ENCODE measurements at regions not wholly inside any gene's neighbourhood (a gene's known extent, or its start where the extent isn't known, plus 50 kb on each side); places are given as distances from the start of the nearest gene placed in this dataset.
A peak's percentile ranks its signal among the peaks of the same experiment; 100 is the strongest.

DNA sequence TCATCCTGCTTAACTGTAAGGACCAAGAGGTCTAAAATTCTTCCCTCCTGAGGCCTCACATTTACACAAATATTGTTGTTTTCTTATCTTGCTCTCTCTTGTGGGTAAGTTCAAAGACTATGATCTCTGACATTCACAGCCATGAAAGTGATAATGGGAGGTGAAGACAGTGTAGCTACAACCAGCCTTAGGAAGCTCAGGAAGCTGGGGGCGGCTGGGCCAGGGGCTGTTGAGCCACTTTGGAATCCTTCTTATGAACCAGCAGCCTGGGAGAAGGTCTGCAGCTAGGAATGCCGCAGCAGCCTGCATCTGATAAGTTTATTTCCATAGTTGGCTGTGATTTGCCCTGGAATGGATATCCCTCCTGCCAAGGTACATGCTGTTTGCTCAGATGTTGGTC, 316.2 kb downstream of the STIM2 start:
- Histone ChIP-seq H3K36me3 (replicated peaks in 1 of 2; ENCODE audit: insufficient read depth in 1 of 2, low read depth in 2 of 2) (no peaks in the 10 kb centered on the region), H3K27ac (no peak overlapping the region), H3K9me3 (no peaks in the 10 kb centered on the region), H3K27me3 (no peaks in the 10 kb centered on the region), H3K4me3 (no peak overlapping the region), H3K4me1 (peaks cover 11% of the 10 kb centered on the region)
- WGBS, 2 donors, result 29 to 42% methylated on average over 2 of the region's 2 CpGs
- DNase-seq, result no peak
- TF ChIP-seq POLR2A (IDR thresholded peaks at IDR 0.05), result no peak
- TF ChIP-seq, protein P1, sequence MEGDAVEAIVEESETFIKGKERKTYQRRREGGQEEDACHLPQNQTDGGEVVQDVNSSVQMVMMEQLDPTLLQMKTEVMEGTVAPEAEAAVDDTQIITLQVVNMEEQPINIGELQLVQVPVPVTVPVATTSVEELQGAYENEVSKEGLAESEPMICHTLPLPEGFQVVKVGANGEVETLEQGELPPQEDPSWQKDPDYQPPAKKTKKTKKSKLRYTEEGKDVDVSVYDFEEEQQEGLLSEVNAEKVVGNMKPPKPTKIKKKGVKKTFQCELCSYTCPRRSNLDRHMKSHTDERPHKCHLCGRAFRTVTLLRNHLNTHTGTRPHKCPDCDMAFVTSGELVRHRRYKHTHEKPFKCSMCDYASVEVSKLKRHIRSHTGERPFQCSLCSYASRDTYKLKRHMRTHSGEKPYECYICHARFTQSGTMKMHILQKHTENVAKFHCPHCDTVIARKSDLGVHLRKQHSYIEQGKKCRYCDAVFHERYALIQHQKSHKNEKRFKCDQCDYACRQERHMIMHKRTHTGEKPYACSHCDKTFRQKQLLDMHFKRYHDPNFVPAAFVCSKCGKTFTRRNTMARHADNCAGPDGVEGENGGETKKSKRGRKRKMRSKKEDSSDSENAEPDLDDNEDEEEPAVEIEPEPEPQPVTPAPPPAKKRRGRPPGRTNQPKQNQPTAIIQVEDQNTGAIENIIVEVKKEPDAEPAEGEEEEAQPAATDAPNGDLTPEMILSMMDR (IDR thresholded peaks at IDR 0.05), result no peak
- no peak for ATAC-seq
- intact Hi-C loops (cut with DNase I), result no loop called here

DNA sequence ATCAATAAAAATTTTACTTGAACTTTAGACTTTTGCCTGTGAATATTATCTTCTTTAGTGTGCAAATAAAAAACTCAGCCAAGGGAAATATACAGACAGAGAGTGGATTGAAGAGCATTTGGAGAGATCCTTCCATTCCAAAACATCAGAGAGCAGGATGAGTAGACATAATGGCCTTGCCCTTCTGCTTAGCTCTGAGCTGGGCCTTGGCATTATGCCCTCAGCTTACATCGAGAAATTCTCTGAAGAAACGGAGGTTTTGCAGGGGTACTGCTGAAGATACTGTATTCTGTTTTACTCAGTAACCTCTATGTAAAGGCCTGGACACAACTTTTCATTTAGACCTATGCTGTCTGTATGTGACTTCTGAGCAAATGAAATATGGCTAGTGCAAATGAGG, 317.4 kb downstream of the STIM2 start:
- DNase-seq, result peak in 1 of 4 donors; percentile 21
- intact Hi-C loops (cut with DNase I), result no loop called here
- 22 to 29% methylated on average over 2 of the region's 2 CpGs for WGBS, 2 donors

DNA sequence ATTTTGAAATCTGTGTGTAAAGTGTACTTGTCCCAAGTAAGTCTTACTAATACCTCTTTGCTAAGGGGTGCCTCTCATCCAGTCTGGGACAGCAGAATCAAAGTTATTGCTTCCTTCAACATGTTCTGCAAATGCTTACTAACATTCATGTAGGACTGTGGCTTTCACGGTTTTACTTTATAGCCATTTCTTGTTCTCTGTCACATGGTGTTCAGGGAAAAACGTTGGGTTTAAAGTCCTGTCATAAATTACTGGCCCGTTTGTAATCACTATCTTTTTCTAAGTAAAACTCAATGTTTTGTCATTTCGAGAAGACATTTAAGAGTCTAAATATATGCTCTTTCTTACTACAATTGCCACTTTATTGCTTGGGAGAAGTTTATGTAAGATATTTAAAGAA, 321.1 kb downstream of the STIM2 start:
- no peak for ATAC-seq
- Histone ChIP-seq H3K27ac (no peak overlapping the region), H3K4me3 (no peak overlapping the region), H3K27me3 (no peaks in the 10 kb centered on the region), H3K9me3 (no peaks in the 10 kb centered on the region), H3K4me1 (peaks cover 11% of the 10 kb centered on the region), H3K36me3 (replicated peaks in 1 of 2; ENCODE audit: insufficient read depth in 1 of 2, low read depth in 2 of 2) (no peaks in the 10 kb centered on the region)
- no peak for DNase-seq
- no peak for TF ChIP-seq POLR2A (IDR thresholded peaks at IDR 0.05)
- TF ChIP-seq, protein P1 (IDR thresholded peaks at IDR 0.05), result no peak
- WGBS, 2 donors, result 38 to 41% methylated on average over 4 of the region's 4 CpGs
- intact Hi-C loops (cut with DNase I), result no loop called here

More for the DNA sequence above, 317.4 kb downstream of the STIM2 start:
- Histone ChIP-seq H3K36me3 (replicated peaks in 1 of 2; ENCODE audit: insufficient read depth in 1 of 2, low read depth in 2 of 2) (no peaks in the 10 kb centered on the region), H3K4me3 (no peak overlapping the region), H3K27ac (no peak overlapping the region), H3K4me1 (peaks cover 11% of the 10 kb centered on the region), H3K9me3 (no peaks in the 10 kb centered on the region), H3K27me3 (no peaks in the 10 kb centered on the region)
- TF ChIP-seq POLR2A (IDR thresholded peaks at IDR 0.05), result no peak
- TF ChIP-seq, protein P1 (IDR thresholded peaks at IDR 0.05), result no peak
- ATAC-seq, result no peak

DNA sequence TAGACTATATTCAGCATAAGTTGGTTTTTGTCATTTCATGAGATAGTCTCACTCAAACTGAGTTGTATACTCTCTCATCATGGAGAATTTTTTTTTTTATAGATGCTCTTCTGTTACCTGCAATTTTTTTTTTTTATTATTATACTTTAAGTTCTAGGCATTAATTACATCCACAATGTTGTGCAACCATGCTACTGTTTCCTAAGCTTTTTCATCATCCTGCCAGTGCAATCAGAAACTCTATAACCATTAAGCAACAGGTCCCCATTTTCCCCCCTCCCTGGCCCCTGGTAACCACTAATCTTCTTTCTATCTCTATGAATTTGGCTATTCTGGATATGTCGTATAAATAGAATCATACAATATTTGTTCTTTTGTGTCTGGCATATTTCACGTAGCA, 321.6 kb downstream of the STIM2 start:
- H3K4me1 ChIP-seq, result peaks cover 6% of the 10 kb centered on the region
- DNase-seq (no peak), ATAC-seq (no peak)
- H3K9me3 ChIP-seq, result no peaks in the 10 kb centered on the region
- WGBS, 2 donors, result 76 to 85% methylated on average over 2 of the region's 2 CpGs
- no peaks in the 10 kb centered on the region for H3K36me3 ChIP-seq (replicated peaks in 1 of 2; ENCODE audit: insufficient read depth in 1 of 2, low read depth in 2 of 2)
- TF ChIP-seq, protein P1 (IDR thresholded peaks at IDR 0.05), result no peak
- no peak for TF ChIP-seq POLR2A (IDR thresholded peaks at IDR 0.05)
- no peak overlapping the region for H3K27ac ChIP-seq
- H3K27me3 ChIP-seq, result no peaks in the 10 kb centered on the region
- H3K4me3 ChIP-seq, result no peak overlapping the region
- intact Hi-C loops (cut with DNase I), result no loop called here

DNA sequence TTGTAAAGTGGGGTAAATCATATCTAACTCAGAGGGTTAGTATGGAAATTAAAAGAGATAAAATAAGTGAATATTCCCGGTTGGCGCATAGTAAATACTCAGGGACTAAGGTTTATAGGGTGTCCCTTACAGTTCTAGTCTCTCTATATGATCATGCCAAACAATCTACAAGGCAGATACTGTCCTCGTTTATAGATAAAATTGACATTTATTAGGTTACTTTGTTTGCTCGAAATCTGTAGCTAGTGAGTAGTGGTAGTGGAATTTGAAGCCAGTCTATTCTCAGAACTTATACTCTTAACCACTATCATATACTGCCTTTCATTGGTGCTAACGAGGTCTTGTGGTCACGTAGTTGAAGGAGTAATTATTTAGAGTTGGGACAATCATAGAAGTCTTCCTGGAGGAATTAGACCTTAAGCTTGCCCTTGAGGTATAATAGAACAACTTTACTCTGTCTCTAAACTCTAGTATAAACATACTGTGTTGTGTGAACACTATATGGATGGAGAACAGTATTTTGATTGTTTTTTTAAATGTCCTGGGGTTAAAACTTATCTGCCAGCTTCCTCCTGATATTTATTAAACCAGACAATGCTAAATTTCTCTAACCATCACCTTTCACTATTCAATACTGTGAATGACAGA, 324.0 kb downstream of the STIM2 start:
- Histone ChIP-seq H3K4me1 (no peaks in the 10 kb centered on the region), H3K4me3 (no peak overlapping the region), H3K9me3 (no peaks in the 10 kb centered on the region), H3K36me3 (replicated peaks in 1 of 2; ENCODE audit: insufficient read depth in 1 of 2, low read depth in 2 of 2) (no peaks in the 10 kb centered on the region), H3K27ac (no peak overlapping the region), H3K27me3 (no peaks in the 10 kb centered on the region)
- intact Hi-C loops (cut with DNase I), result no loop called here
- DNase-seq (no peak), ATAC-seq (no peak)
- WGBS, 2 donors, result 44 to 46% methylated on average over 6 of the region's 6 CpGs
- TF ChIP-seq, protein P1 (IDR thresholded peaks at IDR 0.05), result no peak
- TF ChIP-seq POLR2A (IDR thresholded peaks at IDR 0.05), result no peak

Measured in body of pancreas (tissue), 4 donors.